ENCODE measurements at regions not wholly inside any gene's neighbourhood (a gene's known extent, or its start where the extent isn't known, plus 50 kb on each side); places are given as distances from the start of the nearest gene placed in this dataset.

DNA sequence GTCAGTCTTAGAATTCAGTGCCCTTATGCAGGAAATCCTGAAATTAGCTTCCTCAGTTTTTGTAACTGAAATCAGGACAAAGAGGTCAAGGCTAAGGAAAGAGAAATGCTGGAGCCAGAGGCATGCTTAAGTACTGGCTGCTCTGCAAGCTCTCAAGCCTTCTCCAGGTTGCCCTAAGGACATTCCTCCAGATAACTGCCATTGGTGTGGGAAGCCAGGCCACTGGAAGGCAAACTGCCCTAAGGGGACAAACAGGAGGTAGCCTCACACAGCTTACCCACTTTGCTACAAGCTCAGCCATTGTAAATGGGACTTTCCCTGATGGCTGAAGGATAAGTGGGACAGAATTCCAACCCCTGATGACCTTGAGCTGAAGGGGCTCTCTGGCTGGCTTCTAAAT lies 606.9 kb upstream of the PCDH10 start:
- Histone ChIP-seq H3K4me3 (no peak overlapping the region), H3K9me3 (no peaks in the 10 kb centered on the region), H3K27me3 (no peaks in the 10 kb centered on the region), H3K27ac (no peak overlapping the region), H3K4me1 (no peaks in the 10 kb centered on the region), H3K36me3 (no peaks in the 10 kb centered on the region)
- DNase-seq (ENCODE audit: extremely low spot score in 2 of 2): no peak
- intact Hi-C loops (cut with DNase I): no loop called here
- TF ChIP-seq, protein P1, sequence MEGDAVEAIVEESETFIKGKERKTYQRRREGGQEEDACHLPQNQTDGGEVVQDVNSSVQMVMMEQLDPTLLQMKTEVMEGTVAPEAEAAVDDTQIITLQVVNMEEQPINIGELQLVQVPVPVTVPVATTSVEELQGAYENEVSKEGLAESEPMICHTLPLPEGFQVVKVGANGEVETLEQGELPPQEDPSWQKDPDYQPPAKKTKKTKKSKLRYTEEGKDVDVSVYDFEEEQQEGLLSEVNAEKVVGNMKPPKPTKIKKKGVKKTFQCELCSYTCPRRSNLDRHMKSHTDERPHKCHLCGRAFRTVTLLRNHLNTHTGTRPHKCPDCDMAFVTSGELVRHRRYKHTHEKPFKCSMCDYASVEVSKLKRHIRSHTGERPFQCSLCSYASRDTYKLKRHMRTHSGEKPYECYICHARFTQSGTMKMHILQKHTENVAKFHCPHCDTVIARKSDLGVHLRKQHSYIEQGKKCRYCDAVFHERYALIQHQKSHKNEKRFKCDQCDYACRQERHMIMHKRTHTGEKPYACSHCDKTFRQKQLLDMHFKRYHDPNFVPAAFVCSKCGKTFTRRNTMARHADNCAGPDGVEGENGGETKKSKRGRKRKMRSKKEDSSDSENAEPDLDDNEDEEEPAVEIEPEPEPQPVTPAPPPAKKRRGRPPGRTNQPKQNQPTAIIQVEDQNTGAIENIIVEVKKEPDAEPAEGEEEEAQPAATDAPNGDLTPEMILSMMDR (IDR thresholded peaks at IDR 0.05): no peak

DNA sequence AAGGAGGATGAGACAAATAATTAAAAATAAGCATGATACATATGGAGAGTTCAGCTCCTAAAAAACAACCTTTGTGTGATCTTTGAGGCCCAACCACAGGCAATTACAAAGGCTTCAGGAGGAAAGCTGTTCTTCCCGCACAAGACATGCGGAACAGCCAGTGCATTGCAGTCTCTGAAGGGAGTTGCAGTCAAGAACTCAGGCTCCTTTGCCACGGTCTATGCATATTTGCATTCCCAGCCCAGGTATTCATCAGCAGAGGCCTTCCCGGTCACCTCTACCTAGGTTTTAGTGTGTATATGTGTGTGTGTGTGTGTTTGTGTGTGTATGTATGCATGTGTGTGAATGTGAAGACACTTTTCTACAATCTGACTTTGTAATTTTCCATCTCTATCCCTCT lies 600.6 kb upstream of the PCDH10 start:
- Histone ChIP-seq H3K4me1 (no peaks in the 10 kb centered on the region), H3K9me3 (no peaks in the 10 kb centered on the region), H3K27ac (no peak overlapping the region), H3K36me3 (no peaks in the 10 kb centered on the region), H3K4me3 (no peak overlapping the region), H3K27me3 (no peaks in the 10 kb centered on the region)
- DNase-seq (ENCODE audit: extremely low spot score in 2 of 2): no peak
- intact Hi-C loops (cut with DNase I): no loop called here
- TF ChIP-seq, protein P1 (IDR thresholded peaks at IDR 0.05): no peak
- TF ChIP-seq POLR2A (IDR thresholded peaks at IDR 0.05): no peak
- TF ChIP-seq POLR2AphosphoS5 (IDR thresholded peaks at IDR 0.05; ENCODE audit: insufficient read depth in 1 of 2, low read depth in 1 of 2): no peak

DNA sequence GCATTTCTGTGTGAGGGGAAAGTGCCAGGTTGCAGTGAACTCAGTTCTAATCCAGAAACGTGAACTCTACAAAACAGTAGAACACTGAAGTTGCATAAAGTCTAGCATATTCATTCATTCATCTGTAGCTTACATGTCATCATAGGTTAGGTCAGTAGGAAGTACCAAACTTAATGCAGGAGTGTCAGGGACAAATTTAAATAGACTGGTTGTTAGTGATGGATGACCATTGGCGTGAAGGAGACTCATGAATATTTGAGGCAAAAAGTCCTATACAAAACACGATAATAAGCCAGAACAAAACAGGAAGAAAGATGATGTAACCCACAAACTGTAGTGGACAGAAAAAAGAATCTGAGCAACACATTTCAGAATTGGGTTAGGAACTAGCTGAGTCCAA lies 592.8 kb upstream of the PCDH10 start:
- intact Hi-C loops (cut with DNase I): no loop called here
- no peak overlapping the region for H3K27ac ChIP-seq
- H3K9me3 ChIP-seq: no peaks in the 10 kb centered on the region
- no peaks in the 10 kb centered on the region for H3K4me1 ChIP-seq
- no peak overlapping the region for H3K4me3 ChIP-seq
- H3K36me3 ChIP-seq: no peaks in the 10 kb centered on the region
- DNase-seq (ENCODE audit: extremely low spot score in 2 of 2): no peak
- no peak for TF ChIP-seq POLR2A (IDR thresholded peaks at IDR 0.05)
- TF ChIP-seq, protein P1 (IDR thresholded peaks at IDR 0.05): no peak
- H3K27me3 ChIP-seq: no peaks in the 10 kb centered on the region

DNA sequence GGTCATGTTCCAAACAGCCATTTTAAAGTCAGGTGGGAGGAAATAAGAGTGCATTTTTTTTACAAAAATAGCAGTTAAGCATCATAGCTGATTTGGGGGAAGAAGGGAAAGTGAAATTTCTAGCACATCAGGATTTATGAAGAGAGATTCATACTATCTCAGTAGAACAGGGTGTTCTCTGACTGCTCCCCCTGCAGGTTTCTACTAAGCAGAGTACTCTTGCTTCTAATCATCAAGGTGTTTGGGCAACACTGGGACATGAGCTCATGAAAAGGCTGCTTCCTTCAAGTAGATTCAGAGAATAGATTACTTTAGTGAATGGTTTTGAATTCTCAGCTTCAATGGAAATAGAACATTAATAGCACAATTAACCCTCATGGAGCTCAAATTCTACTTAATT lies 591.4 kb upstream of the PCDH10 start:
- H3K27me3 ChIP-seq: no peaks in the 10 kb centered on the region
- H3K36me3 ChIP-seq: no peaks in the 10 kb centered on the region
- no peak overlapping the region for H3K27ac ChIP-seq
- TF ChIP-seq, protein P1 (IDR thresholded peaks at IDR 0.05): no peak
- TF ChIP-seq POLR2A (IDR thresholded peaks at IDR 0.05) (no peak), POLR2AphosphoS5 (IDR thresholded peaks at IDR 0.05; ENCODE audit: insufficient read depth in 1 of 2, low read depth in 1 of 2) (no peak)
- no peak overlapping the region for H3K4me3 ChIP-seq
- no peaks in the 10 kb centered on the region for H3K9me3 ChIP-seq
- no peak for DNase-seq (ENCODE audit: extremely low spot score in 2 of 2)
- intact Hi-C loops (cut with DNase I): no loop called here
- H3K4me1 ChIP-seq: no peaks in the 10 kb centered on the region

DNA sequence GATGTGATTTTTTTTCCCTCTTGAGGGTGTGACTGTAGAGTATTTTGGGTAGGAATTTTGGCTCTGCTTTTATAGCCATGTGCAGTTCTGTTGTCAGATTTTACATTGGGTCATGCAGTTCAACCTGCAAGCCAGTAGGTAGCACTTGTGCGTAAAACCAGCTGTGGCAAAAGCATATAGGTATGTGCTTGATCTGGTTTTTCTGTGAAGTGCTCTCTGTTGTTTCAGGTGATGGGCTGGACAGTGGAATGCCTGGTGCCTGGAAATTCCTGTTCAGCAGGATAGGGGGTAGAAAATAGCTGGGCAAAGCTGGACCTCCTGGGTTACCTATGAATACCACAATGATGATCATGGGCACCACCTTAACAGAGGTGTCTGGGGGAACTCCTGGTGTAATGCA lies 584.2 kb upstream of the PCDH10 start:
- no peaks in the 10 kb centered on the region for H3K36me3 ChIP-seq
- H3K27ac ChIP-seq: no peak overlapping the region
- H3K9me3 ChIP-seq: no peaks in the 10 kb centered on the region
- no peak overlapping the region for H3K4me3 ChIP-seq
- TF ChIP-seq POLR2A (IDR thresholded peaks at IDR 0.05) (no peak), POLR2AphosphoS5 (IDR thresholded peaks at IDR 0.05; ENCODE audit: insufficient read depth in 1 of 2, low read depth in 1 of 2) (no peak)
- TF ChIP-seq, protein P1 (IDR thresholded peaks at IDR 0.05): no peak
- no peak for DNase-seq (ENCODE audit: extremely low spot score in 2 of 2)
- no peaks in the 10 kb centered on the region for H3K27me3 ChIP-seq
- intact Hi-C loops (cut with DNase I): no loop called here
- no peaks in the 10 kb centered on the region for H3K4me1 ChIP-seq
